ENCODE measurements at regions not wholly inside any gene's neighbourhood (a gene's known extent, or its start where the extent isn't known, plus 50 kb on each side); places are given as distances from the start of the nearest gene placed in this dataset.

GRCh38 chr10:111370101-111370500 is 293.3 kb downstream of the ADRA2A start:
- TF ChIP-seq EP300 (IDR thresholded peaks at IDR 0.05) (no peak), POLR2A (IDR thresholded peaks at IDR 0.05) (no peak)
- TF ChIP-seq, protein P1, sequence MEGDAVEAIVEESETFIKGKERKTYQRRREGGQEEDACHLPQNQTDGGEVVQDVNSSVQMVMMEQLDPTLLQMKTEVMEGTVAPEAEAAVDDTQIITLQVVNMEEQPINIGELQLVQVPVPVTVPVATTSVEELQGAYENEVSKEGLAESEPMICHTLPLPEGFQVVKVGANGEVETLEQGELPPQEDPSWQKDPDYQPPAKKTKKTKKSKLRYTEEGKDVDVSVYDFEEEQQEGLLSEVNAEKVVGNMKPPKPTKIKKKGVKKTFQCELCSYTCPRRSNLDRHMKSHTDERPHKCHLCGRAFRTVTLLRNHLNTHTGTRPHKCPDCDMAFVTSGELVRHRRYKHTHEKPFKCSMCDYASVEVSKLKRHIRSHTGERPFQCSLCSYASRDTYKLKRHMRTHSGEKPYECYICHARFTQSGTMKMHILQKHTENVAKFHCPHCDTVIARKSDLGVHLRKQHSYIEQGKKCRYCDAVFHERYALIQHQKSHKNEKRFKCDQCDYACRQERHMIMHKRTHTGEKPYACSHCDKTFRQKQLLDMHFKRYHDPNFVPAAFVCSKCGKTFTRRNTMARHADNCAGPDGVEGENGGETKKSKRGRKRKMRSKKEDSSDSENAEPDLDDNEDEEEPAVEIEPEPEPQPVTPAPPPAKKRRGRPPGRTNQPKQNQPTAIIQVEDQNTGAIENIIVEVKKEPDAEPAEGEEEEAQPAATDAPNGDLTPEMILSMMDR (IDR thresholded peaks at IDR 0.05): no peak
